ENCODE measurements at regions not wholly inside any gene's neighbourhood (a gene's known extent, or its start where the extent isn't known, plus 50 kb on each side); places are given as distances from the start of the nearest gene placed in this dataset.

DNA sequence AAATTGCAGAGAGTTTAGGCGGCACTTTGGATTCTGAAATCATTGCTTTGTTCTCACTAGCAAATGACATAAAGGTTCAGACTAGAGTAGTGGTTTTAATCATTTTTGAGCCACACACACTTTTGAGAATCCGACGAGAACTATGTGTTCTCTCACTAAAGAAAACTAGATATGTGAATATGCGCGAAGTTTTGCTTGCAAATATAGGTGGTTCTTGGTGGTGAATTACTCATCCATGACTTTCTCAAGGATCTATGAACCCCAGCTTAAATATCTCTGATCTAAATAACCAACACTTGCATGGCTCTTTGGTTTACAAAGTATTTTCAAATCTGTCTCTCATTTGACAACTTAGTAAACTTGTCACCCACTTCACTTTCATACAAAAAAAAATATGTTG is 54.8 kb downstream of the NOG start:
- no peak for DNase-seq (ENCODE audit: low read depth)

DNA sequence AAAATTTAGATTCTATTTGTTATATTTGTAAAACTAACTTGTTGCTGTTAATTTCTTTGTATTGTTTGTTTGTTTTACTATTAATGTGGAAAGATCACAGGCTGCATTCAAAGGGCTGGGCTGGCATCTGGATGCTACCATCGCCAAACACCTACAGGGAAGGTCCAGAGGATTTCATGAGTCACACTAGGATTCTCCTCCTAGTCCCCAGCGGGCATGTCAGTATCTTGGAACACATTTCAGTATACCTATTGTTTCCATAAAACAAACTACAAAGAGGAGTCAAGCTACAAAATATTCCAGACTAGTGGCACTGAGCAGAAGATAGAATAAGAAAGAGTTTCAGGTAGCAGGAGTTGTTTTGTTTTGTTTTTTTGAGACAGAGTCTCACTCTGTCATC is 55.3 kb downstream of the NOG start:
- DNase-seq (ENCODE audit: low read depth) = no peak

DNA sequence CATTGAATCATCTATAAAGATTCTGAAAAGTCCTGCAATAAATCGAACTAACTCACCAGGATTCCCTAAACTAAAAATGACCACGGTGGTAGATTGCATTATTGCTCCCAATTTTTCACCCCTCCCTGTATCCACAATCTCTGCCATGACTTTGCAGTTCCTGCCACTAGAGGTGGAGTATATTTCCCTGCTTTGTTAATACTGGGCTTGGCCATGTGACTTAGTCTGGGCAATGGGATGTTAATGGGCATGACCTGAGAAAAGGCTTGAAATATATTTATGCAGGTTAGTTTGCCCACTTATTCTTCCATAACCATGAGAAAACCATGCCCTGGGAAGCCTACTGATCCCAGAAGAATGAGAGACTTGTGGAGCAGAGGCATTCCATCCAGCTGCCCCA is 59.1 kb downstream of the NOG start:
- DNase-seq (ENCODE audit: low read depth) = no peak

DNA sequence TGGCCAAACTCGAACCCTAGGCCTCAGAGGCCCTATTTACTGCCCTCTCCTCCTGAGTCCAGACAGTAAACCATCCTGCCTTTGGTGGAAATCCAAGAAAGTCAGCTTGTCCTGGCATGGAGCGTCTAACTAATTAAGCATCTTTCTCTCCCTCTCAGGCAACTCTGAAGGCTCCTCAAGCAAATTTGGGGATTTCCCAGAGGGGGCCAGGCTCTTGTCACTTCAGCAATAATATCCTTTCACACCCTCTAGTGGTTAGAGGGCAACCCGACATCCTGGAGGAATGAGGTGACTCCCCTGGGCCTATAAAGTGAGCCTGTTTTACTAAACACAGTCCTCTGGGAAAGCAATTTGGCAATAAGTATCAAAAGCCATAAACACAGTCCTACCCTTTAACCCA is 60.4 kb downstream of the NOG start:
- peak; percentile 29 for DNase-seq (ENCODE audit: low read depth)

DNA sequence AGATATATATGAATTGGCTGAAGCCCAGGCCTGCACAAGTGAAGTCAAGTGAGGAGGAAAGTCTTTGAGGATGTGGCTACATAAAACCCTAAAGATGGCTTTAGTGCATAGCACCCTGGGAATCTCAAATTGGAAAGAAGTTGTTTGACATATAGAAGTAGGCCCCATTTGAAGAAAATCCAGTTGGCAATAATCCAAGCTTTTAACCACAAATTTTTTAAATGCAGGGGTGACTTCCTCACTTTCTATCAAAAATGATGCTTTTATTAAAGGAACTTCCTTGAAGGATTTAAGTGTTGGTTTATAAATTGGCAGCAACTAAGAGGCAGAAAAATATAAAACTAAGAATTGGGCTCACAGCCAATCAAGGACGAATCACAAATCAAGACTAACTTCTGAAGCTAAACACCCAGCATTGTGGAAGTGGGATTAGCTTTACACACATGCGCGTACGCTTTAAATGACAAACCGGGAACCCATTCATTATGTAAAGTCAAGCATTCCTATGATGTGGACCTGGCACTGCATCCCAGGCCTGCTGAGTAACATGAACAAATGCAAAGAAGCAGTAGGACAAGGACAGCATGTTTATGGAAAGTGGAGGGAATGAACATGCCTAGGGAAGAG is 63.3 kb downstream of the NOG start:
- DNase-seq (ENCODE audit: low read depth) = no peak

DNA sequence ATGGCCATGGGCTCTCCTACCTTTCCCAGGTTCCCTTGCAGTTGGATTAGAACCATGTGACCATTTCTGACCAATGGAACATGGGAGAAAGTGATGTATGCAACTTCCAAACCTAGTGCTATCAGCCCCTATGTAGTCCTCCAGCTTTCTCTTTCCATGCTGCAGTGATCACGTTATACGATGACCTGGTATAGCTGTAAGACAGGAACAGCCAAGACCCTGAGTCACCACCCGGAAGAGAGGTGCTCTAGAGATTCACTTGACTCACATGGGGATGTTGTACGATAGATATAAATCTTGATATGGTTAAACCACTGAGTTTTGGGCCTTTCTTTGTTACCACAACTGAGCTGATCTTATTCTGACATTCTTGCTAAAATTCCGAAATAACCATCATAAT is 65.1 kb downstream of the NOG start:
- DNase-seq (ENCODE audit: low read depth) = no peak

DNA sequence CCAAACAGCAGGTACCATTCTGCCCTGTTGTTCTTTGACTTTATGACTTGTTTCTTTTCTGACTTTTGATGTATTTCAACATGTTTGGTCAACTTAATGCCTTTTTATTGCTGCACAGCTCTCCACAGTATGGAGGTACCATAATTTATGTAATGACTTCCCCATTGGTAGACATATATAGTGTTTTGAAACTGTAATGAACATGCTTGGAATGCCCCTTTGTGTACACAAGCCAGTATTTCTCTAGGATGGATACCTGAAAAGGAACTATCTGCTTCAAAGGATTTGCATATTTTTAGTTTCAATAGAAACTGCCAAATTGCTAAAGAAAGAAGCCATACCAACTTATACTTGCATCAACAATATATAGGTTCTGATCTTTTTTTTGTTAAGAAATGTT is 66.1 kb downstream of the NOG start:
- DNase-seq (ENCODE audit: low read depth) = no peak

DNA sequence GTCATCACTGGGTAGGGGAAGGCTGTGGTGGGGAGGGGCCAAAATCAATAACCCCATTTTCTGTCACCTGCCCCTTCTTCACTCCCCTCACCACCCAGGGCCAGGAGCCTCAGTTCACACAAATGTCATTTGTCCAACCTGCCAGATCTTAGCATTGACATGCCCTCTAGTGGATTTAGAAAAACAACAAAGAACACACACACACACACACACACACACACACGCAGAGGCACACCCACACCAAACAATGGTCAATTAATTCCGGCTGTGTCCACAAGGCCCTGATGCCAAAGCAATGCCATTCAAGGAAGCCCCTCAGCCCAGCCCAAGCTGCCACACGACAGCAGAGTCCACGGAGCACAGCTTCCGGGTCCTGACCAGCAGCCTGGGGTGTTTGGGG is 68.4 kb downstream of the NOG start:
- no peak for DNase-seq (ENCODE audit: low read depth)

DNA sequence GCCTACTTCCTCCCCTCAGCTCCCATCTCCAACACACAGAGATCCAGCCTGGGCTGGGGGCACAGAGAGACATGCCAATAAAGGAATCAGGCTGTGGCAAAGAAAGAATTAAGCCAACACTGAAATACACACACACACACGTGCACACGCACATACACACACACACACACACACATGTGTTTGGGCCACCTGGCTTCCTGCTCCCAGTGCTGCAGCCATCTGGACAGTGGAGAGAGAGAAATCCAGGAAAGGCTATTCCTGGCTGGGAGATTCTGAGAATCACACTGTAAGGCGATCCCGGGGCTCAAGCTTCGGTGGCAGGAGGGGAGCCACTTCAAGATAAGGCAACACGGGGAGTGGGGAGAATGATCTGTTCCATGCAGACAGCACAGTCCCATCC is 72.4 kb downstream of the NOG start:
- DNase-seq (ENCODE audit: low read depth) = no peak

DNA sequence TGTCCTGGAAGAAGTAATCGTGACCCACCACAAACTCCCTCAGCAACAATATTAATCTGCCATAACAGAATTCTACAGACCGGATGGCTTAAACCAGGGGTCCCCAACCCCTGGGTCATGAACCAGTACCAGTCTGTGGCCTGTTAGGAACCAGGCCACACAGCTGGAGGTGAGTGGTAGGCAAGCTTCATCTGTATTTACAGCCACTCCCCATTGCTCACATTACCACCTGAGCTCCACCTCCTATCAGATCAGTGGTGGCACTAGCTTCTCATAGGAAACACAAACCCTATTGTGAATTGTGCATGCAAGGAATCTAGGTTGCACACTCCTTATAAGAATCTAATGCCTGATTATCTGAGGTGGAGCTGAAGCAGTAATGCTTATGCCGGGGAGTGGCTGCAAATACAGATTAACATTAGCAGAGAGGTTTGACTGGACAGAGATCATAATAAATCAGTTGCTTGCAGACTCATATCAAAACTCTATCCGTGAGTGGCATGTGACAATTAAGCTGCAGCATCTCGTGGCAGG is 74.5 kb downstream of the NOG start:
- DNase-seq (ENCODE audit: low read depth) = no peak

DNA sequence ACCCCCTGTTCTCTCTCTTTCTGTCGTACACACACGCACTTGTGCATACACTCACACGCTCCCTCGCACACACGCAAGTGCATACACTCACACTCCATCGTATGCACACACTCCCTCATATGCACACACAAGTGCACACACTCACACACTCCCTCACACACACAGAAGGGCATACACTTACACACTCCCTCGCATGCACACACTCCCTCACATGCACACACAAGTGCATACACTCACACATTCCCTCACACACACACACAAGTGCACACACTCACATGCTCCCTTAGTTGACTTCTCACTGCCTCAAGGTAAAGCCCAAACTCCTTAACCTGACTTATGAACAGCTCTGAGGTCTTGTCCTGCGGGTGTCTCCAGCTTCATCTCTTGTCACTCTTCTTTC is 78.7 kb downstream of the NOG start:
- no peak for DNase-seq (ENCODE audit: low read depth)

DNA sequence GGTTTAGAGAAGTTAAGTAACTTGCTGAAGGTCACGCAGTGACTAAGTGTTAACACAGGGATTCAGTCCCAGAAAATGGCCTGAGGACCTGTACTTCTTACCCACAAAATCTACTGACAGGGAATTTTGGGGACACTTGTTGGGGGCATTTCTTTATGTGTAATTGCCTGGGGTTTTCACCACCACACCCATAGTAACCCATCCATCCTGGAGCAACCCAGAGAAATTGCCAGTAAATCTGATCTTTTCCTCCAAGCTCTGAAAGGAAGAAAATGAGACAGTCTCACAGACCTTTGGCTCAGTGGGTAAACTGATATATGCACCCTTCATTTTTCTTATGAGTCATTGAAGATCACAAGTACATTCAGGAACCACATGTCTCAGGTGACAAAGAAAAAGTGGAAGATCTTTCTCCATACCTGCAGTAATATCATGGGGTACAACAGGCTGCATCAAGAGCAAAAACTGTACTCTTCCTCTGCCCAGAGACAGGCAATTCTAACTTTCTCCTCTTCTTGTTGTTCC is 81.0 kb downstream of the NOG start:
- DNase-seq (ENCODE audit: low read depth) = no peak

DNA sequence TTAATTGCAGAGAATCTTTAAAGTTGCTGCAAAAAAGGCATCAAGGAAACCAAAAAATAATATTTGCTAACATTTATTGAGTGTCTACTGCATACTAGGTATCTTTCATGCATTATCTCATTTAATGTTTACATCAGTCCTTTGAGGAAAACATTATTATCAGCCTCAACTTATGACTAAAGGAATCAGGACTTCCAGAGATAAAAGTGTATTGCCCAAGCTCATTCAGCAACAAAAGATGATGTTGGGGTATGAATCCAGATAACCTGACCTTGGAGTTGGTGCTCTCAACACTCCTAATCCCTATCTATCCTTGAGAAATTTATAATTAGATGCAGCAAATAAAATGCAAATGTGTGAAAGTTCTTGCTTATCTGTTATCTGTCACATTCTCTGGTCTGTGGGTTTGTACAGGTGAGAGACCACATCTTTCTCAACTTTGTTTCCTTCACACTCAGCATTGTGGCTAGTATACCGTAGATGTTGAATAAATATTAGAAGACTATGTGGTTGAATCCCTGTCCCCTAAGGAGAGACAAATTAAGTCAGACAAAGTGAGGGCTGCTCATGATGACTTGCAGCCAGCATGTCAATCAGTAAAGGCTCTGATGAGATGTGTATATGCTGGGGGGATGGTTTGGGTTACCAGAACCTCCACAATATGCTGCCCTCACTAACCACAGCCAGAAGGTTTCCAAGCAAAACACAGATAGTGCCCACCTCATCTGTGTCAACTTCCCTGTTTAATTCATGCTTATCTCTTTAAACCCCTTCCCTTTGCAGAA is 82.6 kb downstream of the NOG start:
- no peak for DNase-seq (ENCODE audit: low read depth)

DNA sequence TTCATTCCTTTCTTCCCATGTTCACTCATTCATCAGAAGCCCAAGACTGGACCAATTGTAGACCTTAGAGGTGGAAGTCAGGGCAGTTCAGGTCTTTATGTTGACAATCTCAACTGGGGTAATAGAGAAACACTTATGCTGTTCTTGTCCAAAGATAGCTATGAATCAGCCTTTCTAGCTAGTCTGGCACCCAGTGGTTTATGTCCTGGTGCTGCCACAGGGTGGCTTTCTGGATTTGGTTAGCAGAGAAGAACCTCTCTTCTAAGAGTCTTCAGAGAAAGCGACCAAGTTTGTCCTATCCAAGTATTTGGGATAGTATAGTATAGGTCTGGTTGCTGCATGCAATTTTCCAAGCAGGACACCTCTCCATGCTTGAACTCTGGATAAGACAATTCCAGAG is 83.3 kb downstream of the NOG start:
- DNase-seq (ENCODE audit: low read depth) = no peak

DNA sequence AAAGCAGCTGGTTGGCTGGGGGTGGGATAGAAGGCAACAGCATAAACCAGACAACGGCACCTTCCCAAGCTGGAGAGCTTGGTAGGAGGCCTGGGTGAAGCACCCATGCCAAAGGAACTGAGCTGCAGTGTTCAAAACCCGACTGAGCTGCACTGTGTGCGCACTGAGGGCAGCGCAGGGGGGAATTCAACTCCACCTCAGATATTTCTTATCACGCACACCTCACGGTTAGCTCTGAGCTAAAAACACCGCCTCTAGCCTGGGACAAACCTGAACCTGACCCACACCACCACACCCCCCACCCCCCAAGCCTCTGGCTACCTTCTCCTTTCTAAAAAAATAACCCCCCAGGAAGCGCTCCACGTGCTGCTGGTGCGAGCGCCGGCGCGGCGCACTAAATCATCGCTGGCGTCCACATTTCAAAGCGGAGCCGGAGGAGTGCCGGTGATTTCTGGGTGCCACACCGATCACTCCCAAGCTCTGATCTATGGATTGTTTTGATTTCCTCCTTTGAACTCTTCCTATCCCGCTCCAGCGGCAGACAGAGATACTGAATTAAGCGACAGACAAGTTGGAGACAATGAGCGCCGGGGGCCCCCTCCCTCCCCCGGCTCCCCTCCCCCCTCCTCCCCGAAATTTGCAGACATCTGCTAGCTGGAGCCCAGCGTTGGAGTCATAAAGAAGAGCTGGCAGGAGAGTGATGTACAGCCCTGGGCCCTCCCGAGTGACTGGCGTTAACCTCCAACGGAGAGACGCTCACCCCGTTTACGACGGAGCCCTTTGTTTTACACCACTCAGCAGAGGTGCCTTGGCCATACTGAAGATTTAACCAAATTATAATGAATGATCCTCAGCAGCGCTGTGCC is 85.0 kb downstream of the NOG start:
- DNase-seq (ENCODE audit: low read depth) = no peak

DNA sequence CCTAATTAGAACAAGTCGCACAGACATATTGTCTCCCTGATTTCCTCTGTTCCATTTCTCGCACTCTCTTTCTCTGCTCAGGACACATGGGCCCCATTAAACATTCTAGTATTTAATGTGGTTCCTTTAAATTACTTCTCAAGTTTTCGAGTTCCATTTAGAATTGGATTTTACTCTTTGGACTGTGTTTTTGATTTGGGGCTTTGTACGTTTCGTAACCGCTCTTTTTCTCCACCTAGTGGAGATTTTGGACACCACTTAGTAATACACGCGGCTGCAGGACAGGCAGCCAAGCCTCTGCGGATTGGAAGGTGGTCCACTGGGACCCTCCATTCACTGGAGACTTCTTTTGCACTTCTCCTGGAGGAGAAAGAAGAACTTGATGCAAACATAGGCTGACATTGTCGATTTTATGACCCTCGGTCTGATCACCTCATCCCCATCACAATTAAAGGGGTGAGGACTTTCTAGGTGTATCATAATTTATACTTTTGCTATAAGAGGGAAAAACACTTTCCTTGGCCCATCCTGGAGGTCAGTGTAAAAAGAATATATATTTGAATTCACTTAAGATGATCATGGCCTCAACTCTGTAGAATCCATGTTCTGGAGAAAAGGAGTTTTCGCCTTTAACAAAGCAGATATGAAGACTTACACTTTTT is 85.7 kb downstream of the NOG start:
- DNase-seq (ENCODE audit: low read depth) = peak; percentile 12

DNA sequence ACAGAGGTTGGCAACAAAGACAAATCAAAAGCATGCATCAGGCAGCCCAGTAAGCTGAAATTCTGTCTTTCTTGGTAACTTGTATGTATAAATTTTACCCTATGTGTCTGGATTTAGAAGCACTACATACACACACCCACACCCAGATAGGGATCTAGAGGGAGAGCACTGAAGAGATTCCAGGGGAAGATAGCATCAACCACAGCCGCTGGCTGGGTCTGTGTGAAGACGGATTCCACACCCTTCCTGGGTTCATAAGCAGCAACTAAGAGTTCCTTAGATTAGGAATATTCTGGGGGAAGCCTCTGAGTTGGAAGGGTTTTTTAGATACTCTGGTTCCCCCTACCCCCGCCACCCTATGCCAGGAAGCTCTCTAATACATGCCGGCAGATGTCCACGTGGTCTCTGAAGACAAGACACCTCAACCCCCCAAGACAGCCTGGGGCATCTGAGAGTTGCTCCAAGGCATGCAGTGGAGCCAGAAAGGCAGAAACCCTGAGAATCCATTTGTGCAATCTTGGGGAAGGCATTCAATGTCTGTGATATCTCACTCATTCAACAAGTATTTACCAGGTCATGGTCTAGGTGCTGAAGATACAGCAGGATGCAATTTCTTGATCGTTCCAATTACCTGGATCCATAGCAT is 86.4 kb downstream of the NOG start:
- DNase-seq (ENCODE audit: low read depth) = no peak

DNA sequence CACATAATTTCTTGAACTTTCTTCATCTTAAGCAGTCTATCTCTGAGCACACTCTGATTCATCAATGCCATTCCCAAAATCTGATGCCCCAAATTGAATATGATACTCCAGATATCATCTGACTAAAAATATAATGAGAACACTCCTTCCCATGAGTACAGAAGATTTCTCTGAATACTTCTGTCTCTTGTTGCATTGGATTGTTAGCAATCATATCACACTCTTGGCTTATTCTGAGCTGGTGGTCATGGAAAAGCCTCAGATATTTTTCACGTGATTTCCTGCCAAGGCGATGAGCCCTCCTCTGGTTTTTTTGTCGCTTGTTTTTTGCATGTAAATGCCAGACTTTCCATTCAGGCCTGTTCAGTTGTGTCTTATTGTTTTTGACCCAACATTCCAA is 87.2 kb downstream of the NOG start:
- DNase-seq (ENCODE audit: low read depth) = no peak

DNA sequence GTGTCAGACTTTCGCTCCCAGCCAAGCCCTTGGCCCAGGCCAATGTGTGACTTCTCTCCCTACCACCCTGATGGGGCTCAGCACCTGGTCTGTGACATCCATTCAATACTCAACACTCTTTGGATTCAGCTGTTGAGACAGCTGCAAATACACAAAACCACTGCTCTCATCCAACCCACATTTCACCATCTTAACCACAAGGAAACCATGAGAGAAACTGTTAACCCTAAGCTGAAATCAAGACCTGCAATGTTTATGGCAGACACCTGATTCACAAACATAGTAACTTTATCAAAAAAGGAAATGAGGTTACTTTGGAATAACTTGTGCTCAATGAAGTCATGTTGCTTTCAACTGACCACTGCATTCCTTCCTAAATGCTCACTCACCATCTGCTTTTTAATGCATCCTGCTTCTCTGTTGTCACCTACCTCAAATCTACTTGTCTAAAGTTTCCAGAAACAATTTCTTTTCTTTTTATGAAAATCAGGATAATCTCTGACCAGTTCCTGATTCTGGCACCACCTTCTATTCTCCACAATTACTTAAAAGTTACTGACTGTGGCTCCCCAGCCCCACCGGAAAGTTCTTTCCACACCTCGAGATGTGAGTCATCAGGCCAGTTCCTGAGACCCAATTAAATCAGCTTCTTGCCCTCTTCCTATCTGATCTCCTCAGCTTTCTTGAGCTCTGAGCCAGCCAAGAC is 88.2 kb downstream of the NOG start:
- DNase-seq (ENCODE audit: low read depth) = peak; percentile 6

DNA sequence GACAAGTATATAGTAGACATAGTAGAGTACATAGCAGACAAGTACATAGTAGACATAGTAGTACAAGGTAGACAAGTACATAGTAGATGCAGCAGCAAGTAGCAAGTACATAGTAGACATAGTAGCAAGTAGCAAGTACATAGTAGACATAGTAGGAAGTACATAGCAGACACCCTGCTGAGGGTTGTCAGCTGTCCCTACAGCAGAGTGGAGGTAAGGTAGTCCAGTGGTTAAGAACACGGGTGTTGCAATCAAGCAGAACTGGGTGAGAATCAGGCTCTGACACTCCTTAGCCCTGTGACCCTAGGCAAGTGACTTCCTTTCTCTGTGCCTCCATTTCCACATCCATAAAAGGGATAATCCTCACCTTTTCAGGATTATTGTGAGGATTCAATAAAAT is 94.7 kb downstream of the NOG start:
- DNase-seq (ENCODE audit: low read depth) = no peak

Measured in fibroblast of the conjunctiva (primary cell).